ENCODE measurements at regions not wholly inside any gene's neighbourhood (a gene's known extent, or its start where the extent isn't known, plus 50 kb on each side); places are given as distances from the start of the nearest gene placed in this dataset.
A peak's percentile ranks its signal among the peaks of the same experiment; 100 is the strongest.

- DNase-seq (ENCODE audit: low spot score) = no peak
Measured at GRCh38 chr9:13596383-13596970, 317.0 kb upstream of the MPDZ start.

- DNase-seq (ENCODE audit: low spot score) = no peak
Measured at GRCh38 chr9:13590996-13591395, 311.5 kb upstream of the MPDZ start.

DNA sequence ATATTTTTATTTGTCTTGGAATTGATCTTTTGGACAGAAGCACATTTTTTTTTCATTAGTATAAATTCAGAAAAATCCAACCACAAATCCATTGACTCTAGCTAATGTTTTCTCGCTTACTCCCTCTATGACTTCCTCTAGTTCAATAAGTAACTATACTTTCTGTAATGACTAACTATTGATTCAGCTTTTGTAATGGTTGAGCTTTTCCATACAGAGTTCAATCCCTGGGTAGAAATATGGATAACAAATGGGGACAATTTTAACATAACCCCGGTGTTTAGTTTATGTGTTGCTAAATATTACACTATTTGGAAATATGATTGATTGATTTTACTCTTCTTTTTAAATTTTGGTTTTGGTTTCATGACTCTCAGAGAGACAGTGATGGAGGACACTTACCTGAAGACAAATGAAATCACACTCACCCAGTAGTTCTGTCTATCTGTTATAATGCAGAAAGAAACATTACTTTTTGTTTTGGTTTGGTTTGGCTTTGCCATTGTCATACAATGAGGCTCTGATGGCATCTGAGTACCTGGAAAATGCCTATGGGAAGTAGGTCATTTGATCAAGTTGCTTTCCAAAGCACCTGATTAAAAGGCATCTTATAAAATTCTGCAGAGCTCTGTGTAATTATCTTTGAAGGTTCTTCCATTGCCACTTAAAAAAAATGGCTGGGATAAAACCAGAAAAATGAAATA, 309.7 kb upstream of the MPDZ start:
- no peak for DNase-seq (ENCODE audit: low spot score)

GRCh38 chr9:13588151-13589033, 308.9 kb upstream of the MPDZ start:
- DNase-seq (ENCODE audit: low spot score) = no peak

- no peak for DNase-seq (ENCODE audit: low spot score)
Measured at GRCh38 chr9:13587571-13587970, 308.1 kb upstream of the MPDZ start.

- no peak for DNase-seq (ENCODE audit: low spot score)
Measured at GRCh38 chr9:13586587-13587374, 307.3 kb upstream of the MPDZ start.

DNA sequence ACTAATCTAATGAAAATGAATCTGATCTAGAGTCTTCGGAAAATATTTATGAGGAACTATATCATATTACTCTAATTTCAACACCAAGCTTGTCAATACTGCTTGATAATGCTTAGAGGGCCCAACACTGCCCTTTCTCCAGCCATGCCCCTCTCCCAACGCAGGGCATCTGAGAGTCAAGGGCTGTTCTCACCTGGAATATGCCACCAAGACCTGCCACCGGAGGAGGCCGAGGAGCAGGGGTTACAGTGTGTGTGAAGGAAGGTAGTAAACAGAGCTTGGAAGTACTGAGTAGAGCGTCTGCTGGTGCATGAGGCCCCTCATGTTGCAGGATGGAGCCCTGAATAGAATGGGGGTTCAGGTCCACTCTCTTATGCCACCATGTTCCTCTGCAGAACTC, 301.3 kb upstream of the MPDZ start:
- no peak for DNase-seq (ENCODE audit: low spot score)

GRCh38 chr9:13580131-13580530, 300.6 kb upstream of the MPDZ start:
- no peak for DNase-seq (ENCODE audit: low spot score)

DNA sequence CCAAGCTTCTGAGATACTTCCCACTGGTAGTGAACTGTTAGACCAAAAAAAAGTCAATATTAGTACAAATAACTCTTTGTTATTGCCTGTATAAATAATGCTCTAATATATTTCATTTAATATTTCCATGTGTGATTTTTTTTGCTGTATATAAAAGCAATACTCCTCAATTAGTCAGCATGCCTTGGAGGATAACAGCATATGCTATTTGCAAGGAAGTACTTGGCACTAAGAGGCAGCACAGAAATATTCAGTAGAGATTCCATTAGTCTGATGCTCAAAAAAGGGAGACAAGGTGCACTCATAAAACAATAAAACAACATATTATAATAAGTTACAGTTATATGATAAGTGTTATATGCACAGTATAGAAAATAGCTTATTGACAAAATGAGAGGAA, 296.6 kb upstream of the MPDZ start:
- DNase-seq (ENCODE audit: low spot score) = no peak

- no peak for DNase-seq (ENCODE audit: low spot score)
Measured at GRCh38 chr9:13575558-13575957, 296.1 kb upstream of the MPDZ start.

GRCh38 chr9:13570068-13570974, 290.8 kb upstream of the MPDZ start:
- DNase-seq (ENCODE audit: low spot score) = no peak

GRCh38 chr9:13569602-13570067, 290.1 kb upstream of the MPDZ start:
- DNase-seq (ENCODE audit: low spot score) = no peak

DNA sequence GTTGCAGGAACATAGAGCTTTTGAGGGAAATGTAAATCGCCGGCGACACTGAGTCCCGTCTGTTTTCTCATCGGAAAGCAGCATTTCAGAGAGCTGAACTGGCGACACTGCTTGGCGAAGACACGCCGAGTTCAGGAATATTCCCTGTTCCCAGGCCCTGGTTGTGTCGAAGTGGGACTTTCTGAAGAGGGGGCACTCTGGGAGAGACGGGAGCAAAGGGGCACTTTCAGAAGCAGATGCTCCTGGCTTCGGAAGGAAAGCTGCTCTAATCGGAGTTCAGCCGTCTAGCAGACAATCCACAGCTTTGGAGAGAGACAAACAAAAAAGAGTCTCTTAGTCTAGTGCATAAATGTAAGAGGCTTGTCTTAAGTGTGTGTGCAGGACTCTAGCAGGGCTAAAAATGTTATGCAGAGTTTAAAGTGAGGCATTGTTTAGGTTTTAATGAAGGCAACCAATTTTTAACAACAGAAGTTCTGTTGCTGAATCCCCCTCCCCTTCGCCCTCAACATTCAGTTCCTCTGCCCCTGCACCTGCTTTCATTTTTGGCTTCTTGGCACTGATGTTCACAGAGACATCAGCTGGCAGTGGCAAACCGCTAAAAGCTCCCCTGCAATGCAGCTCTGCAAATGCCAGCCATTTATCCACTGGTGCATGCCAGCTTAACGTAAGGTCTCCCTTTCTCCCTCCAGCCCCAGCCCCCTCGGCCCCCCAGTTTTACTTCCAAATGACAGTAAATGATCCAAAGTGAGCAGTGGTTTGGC, 289.5 kb upstream of the MPDZ start:
- peak; percentile 68 for DNase-seq (ENCODE audit: low spot score)

- no peak for DNase-seq (ENCODE audit: low spot score)
Measured at GRCh38 chr9:13568405-13568804, 288.9 kb upstream of the MPDZ start.

DNA sequence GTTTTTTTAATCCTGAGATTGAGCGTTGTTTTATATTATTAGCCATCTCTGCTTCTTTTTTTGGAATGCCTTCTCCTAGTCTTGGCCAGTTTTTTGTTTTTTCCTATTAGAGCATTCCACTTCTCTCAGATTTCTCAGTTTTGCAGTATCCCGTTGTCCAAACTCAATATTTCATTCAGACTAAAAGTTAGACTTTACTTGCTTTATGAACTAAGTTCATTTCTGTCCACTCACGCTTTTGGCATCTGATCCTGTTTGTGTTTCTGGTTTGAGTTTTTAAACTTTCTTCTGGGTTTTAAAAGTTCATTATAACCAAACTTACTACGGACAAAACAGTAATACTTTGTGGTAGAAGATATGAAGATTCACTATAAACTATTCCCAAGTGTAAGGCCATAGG, 288.3 kb upstream of the MPDZ start:
- no peak for DNase-seq (ENCODE audit: low spot score)

DNA sequence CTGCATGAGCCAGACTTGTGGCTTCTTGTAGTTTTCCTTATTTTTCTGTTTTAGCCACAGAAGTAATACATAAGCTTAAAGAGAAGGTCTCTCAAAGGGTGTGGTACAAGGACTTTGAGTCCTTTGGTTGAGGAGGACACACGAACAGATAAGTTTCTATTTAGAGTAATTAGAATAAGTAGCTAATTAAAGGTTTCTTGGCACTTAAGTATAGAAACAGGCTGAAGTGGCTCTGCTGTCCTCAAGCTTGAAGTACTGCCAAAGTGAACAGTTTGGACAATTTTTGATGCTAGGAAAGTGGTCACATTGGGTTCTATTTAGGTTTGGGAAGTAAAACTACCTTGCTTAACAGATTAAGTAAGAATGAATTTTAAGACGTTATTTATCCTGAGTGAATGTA, 278.3 kb upstream of the MPDZ start:
- DNase-seq (ENCODE audit: low spot score) = no peak

- no peak for DNase-seq (ENCODE audit: low spot score)
Measured at GRCh38 chr9:13556656-13557055, 277.2 kb upstream of the MPDZ start.

DNA sequence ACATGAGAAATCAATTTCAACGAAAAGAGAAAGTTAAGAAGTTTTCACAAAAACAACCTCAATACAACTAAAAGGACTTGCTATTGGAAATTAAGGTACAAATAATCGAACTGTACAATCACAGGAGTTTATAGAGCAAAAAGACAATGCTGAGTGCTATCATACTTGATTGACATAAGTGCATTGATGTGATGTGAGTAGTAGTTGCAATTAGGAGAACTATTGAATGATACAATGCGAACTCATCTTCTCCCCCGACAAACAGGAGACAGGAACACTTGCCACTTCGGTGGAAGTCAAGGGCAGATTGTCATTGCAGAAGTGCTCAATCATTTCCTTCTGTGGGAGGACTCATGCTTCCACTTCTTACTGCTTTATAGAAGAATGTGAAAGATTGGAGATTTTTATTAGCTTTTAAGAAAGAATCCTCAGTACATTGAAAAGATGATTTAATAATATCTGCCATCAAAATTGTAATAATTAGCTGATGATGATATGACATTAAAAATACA, 276.6 kb upstream of the MPDZ start:
- DNase-seq (ENCODE audit: low spot score) = no peak

DNA sequence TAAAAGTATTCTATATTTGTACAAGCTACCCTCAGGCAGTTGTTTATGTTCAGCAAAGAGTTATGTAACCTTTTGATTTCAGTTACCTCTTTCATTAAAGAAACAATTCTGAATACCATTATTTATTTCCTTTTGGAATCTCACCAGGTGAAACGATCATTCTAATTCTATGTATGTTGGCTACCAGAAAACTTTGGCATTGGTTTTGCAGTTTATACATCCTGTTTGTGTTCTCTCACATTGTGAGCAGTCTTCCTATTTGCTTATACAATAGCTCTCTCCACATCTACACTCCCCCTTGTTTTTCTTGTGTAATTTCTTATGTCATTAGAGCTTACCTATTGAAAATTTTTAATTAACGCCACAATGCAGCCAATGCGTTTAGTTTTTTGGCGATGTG, 276.0 kb upstream of the MPDZ start:
- no peak for DNase-seq (ENCODE audit: low spot score)

DNA sequence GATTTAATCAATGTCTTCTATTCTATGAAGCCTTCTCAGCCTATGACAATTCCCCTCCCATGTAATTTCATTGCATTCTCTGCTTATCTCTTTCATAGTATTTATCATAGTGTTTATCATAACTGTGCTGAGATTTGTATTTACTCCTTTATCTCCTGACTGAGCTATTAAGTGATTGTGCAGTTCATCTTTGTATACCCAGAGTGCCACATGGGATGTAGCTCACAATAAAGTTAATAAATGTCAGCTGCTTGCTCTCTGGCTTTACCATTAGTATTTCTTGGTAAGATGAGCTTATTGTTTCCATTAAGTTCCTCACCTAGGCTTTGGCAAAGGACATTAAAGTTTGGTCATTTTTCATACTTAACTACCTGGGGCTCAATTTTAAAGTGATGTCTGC, 275.1 kb upstream of the MPDZ start:
- DNase-seq (ENCODE audit: low spot score) = no peak

All from left forelimb (tissue), 1 donor.